Activated CD4-positive, alpha-beta T cell treated with anti-CD3 and anti-CD28 coated beads for 48 hours (primary cell): ENCODE measurements at regions not wholly inside any gene's neighbourhood (a gene's known extent, or its start where the extent isn't known, plus 50 kb on each side); places are given as distances from the start of the nearest gene placed in this dataset.
"Not testable (repeated sequence)": the region's sequence is repeated elsewhere in the genome, so short reads cannot be mapped to it uniquely, and the experiment has no call there.

Experiments used
- DNase-seq: peaks from one replicate; pipeline ENCODE4 v3.0.0-alpha.2; 2020

- DNase-seq: peak; percentile 54
Measured at GRCh38 chr14:57060276-57060955, 208.3 kb downstream of the EXOC5 start.

- no peak for DNase-seq
Measured at GRCh38 chr14:57058319-57058718, 210.4 kb downstream of the EXOC5 start.

- DNase-seq: no peak
Measured at GRCh38 chr14:57057803-57058202, 210.9 kb downstream of the EXOC5 start.

GRCh38 chr14:57056522-57056921 is 212.2 kb downstream of the EXOC5 start:
- not testable (repeated sequence) for DNase-seq

- no peak for DNase-seq
Measured at GRCh38 chr14:57052705-57053302, 215.9 kb downstream of the EXOC5 start.

GRCh38 chr14:57051633-57052032 is 217.1 kb downstream of the EXOC5 start:
- DNase-seq: no peak

GRCh38 chr14:57049848-57050247 is 218.9 kb downstream of the EXOC5 start:
- DNase-seq: no peak

- no peak for DNase-seq
Measured at GRCh38 chr14:57046175-57046574, 222.5 kb downstream of the EXOC5 start.

- not testable (repeated sequence) for DNase-seq
Measured at GRCh38 chr14:57044101-57044973, 224.4 kb downstream of the EXOC5 start.

- DNase-seq: no peak
Measured at GRCh38 chr14:57038689-57039088, 228.4 kb upstream of the OTX2 start.

- no peak for DNase-seq
Measured at GRCh38 chr14:57031474-57031873, 221.2 kb upstream of the OTX2 start.

- no peak for DNase-seq
Measured at GRCh38 chr14:57029620-57030253, 219.5 kb upstream of the OTX2 start.

- no peak for DNase-seq
Measured at GRCh38 chr14:57025456-57025855, 215.2 kb upstream of the OTX2 start.

GRCh38 chr14:57022608-57023007 is 212.3 kb upstream of the OTX2 start:
- DNase-seq: no peak

- DNase-seq: no peak
Measured at GRCh38 chr14:57018065-57018464, 207.8 kb upstream of the OTX2 start.

- no peak for DNase-seq
Measured at GRCh38 chr14:57013987-57014386, 203.7 kb upstream of the OTX2 start.

GRCh38 chr14:57009585-57010515 is 199.6 kb upstream of the OTX2 start:
- DNase-seq: no peak

GRCh38 chr14:57008534-57008933 is 198.3 kb upstream of the OTX2 start:
- DNase-seq: no peak

- DNase-seq: no peak
Measured at GRCh38 chr14:56998728-56999127, 188.4 kb upstream of the OTX2 start.

- DNase-seq: no peak
Measured at GRCh38 chr14:56996721-56997399, 186.6 kb upstream of the OTX2 start.

GRCh38 chr14:56995010-56995409 is 184.7 kb upstream of the OTX2 start:
- no peak for DNase-seq
